OCI-LY7 (cell line): ENCODE measurements at regions not wholly inside any gene's neighbourhood (a gene's known extent, or its start where the extent isn't known, plus 50 kb on each side); places are given as distances from the start of the nearest gene placed in this dataset.
A peak's percentile ranks its signal among the peaks of the same experiment; 100 is the strongest.
"Not testable (repeated sequence)": the region's sequence is repeated elsewhere in the genome, so short reads cannot be mapped to it uniquely, and the experiment has no call there.

Source experiments
- BruUV-seq: library from RNA; stranded (reverse); fragments of 400-500 nt; replicated peaks from 2 replicates; lab custom pipeline; 2021; lab: Mats Ljungman, UMichigan
- CTCF ChIA-PET: fragments of 300-600 bp; sonication (Branson Sonifier 250); formaldehyde crosslinking; loops from one replicate; lab custom pipeline; 2022; ENCODE audit warnings: antibody characterized with exemption; ENCODE audit not compliant: unreplicated experiment; lab: Charles Lee
- POLR2A ChIA-PET: fragments of 300-600 bp; sonication (Branson Sonifier 250); formaldehyde crosslinking; loops from one replicate; lab custom pipeline; 2022; ENCODE audit warnings: antibody characterized with exemption; lab: Charles Lee
- DNase-seq: peaks from one replicate; pipeline ENCODE4 v3.0.0-alpha.2; 2015; ENCODE audit warnings: low spot score
- H2AFZ ChIP-seq: fragments of 200-600 bp; sonication (generic), shearing (Covaris generic); 2 replicates; pipeline ENCODE4 v1.6.1; 2014; ENCODE audit warnings: mild to moderate bottlenecking, antibody characterized with exemption, low read length, moderate library complexity
- H3K27ac ChIP-seq: fragments of 200-600 bp; sonication (generic); 2 replicates; pipeline ENCODE4 v1.5.1; 2014; ENCODE audit warnings: mixed run types, low read depth, mild to moderate bottlenecking, moderate library complexity, low read length, inconsistent platforms; ENCODE audit not compliant: poor library complexity, severe bottlenecking
- H3K36me3 ChIP-seq: fragments of 200-600 bp; sonication (generic); 2 replicates; pipeline ENCODE4 v1.6.1; 2014; ENCODE audit warnings: mild to moderate bottlenecking, antibody characterized with exemption, low read length, moderate library complexity, mixed read lengths; ENCODE audit not compliant: insufficient read depth
- H3K4me1 ChIP-seq: fragments of 200-600 bp; sonication (generic); 2 replicates; pipeline ENCODE4 v1.5.1; 2014; ENCODE audit warnings: mild to moderate bottlenecking, low read length; ENCODE audit not compliant: insufficient read depth, poor library complexity, severe bottlenecking
- H3K4me2 ChIP-seq: fragments of 200-600 bp; sonication (generic); 2 replicates; pipeline ENCODE4 v1.6.1; 2014; ENCODE audit warnings: mild to moderate bottlenecking, low read length
- H3K4me3 ChIP-seq: fragments of 200-600 bp; sonication (generic); 2 replicates; pipeline ENCODE4 v1.5.1; 2014; ENCODE audit warnings: mild to moderate bottlenecking, low read depth, low read length; ENCODE audit not compliant: poor library complexity, severe bottlenecking
- H3K79me2 ChIP-seq: fragments of 200-600 bp; sonication (generic); 2 replicates; pipeline ENCODE4 v1.6.1; 2016; ENCODE audit warnings: low read depth, mild to moderate bottlenecking, low read length, moderate library complexity, mixed read lengths; ENCODE audit not compliant: insufficient read depth
- H3K9me2 ChIP-seq: fragments of 200-600 bp; sonication (generic); 2 replicates; pipeline ENCODE4 v1.6.1; 2016; ENCODE audit warnings: mild to moderate bottlenecking, low read length, mixed read lengths; ENCODE audit not compliant: insufficient read depth
- H3K9me3 ChIP-seq: fragments of 200-600 bp; sonication (generic); 2 replicates; pipeline ENCODE4 v1.6.1; 2014; ENCODE audit warnings: mild to moderate bottlenecking, mixed run types, low read length, mixed read lengths
- H4K20me1 ChIP-seq: fragments of 200-600 bp; sonication (generic); 2 replicates; pipeline ENCODE4 v1.6.1; 2014; ENCODE audit warnings: mild to moderate bottlenecking, antibody characterized with exemption, low read length, moderate library complexity, mixed read lengths; ENCODE audit not compliant: insufficient read depth
- CTCF ChIP-seq: fragments of 200-600 bp; sonication (generic); conservative IDR thresholded peaks from 2 replicates; pipeline ENCODE4 v1.5.1; 2014; ENCODE audit warnings: mild to moderate bottlenecking, antibody characterized with exemption, low read length, moderate library complexity, mixed read lengths
- intact Hi-C: fragments of 100-400 bp; cut with micrococcal nuclease; formaldehyde crosslinking; loops from one replicate; pipeline ENCODE4 v1.10.0; 2022; ENCODE audit not compliant: unreplicated experiment

- H4K20me1 ChIP-seq, H3K4me3 ChIP-seq, H3K36me3 ChIP-seq, H3K9me2 ChIP-seq, CTCF ChIA-PET, H3K4me2 ChIP-seq, BruUV-seq, H3K9me3 ChIP-seq, H3K79me2 ChIP-seq, H3K4me1 ChIP-seq, POLR2A ChIA-PET, H2AFZ ChIP-seq, H3K27ac ChIP-seq: not testable (repeated sequence)
- intact Hi-C loops: loop anchor here (1.0 kb wide), 1 partner anchor 169 kb away; no protein-coding TSS in a partner anchor
- TF ChIP-seq CTCF: peak; percentile 74
- peak; percentile 49 for DNase-seq
Measured at GRCh38 chr17:15828727-15829314, 96.7 kb downstream of the TBC1D26 start.

GRCh38 chr17:15830221-15830620 is 98.1 kb downstream of the TBC1D26 start:
- intact Hi-C loops, H3K9me2 ChIP-seq, H4K20me1 ChIP-seq, H3K36me3 ChIP-seq, H3K4me2 ChIP-seq, H3K4me1 ChIP-seq, BruUV-seq, H3K79me2 ChIP-seq, H3K9me3 ChIP-seq, H3K27ac ChIP-seq, DNase-seq, CTCF ChIA-PET, H2AFZ ChIP-seq, H3K4me3 ChIP-seq: not testable (repeated sequence)
- POLR2A ChIA-PET: interaction anchor here (0.7 kb wide), 1 partner anchor 40 kb away, joined by 5 read pairs; no protein-coding TSS in a partner anchor

DNA sequence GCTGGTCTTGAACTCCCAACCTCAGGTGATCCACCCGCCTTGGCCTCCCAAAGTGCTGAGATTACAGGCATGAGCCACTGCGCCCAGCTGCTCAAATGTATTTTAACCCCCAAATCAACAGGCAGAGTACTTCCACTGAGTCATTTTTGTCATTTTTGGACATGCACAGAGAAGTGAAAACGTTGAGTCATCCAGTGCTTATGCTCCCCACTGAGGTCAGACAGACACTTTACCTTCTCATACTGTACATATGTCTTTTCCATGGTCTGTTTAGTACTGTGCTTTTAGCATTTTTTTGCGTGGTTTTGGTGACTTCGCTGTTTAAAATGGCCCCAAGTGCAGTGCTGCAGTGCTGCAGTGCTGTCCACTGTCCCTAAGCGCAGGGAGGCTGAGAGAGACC is 99.1 kb downstream of the TBC1D26 start:
- H3K4me1 ChIP-seq, H2AFZ ChIP-seq, H3K9me2 ChIP-seq, intact Hi-C loops, H3K4me2 ChIP-seq, DNase-seq, H3K4me3 ChIP-seq, BruUV-seq, CTCF ChIA-PET, POLR2A ChIA-PET, H3K27ac ChIP-seq, H3K79me2 ChIP-seq, H3K36me3 ChIP-seq, H4K20me1 ChIP-seq, H3K9me3 ChIP-seq: not testable (repeated sequence)

GRCh38 chr17:15832921-15833480 is 100.9 kb downstream of the TBC1D26 start:
- H3K4me3 ChIP-seq, POLR2A ChIA-PET, BruUV-seq, H3K36me3 ChIP-seq, H3K4me2 ChIP-seq, H3K9me3 ChIP-seq, H3K79me2 ChIP-seq, H3K9me2 ChIP-seq, H3K27ac ChIP-seq, H2AFZ ChIP-seq, intact Hi-C loops, H4K20me1 ChIP-seq, DNase-seq, H3K4me1 ChIP-seq, CTCF ChIA-PET: not testable (repeated sequence)

DNA sequence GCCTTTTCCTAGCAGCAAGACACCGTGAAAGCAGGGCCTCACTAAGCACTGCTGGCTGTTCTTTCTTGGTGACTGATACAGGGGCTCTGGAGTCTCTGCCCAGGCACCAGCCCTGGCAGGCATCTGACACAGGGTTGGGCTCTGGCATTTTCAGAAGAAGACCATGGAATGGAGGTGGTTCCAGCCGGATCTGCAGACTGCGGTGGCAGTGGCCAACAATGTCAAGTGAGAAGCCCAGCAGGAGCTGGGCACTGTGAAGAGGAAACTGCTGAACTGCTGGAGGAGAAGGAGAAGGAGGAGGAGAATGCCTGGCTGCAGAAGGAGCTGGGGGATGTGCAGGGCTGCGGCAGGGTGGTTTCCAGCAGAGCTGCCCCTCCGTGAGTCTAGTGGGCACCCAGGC is 101.8 kb downstream of the TBC1D26 start:
- POLR2A ChIA-PET, H3K9me2 ChIP-seq: not testable (repeated sequence)

DNA sequence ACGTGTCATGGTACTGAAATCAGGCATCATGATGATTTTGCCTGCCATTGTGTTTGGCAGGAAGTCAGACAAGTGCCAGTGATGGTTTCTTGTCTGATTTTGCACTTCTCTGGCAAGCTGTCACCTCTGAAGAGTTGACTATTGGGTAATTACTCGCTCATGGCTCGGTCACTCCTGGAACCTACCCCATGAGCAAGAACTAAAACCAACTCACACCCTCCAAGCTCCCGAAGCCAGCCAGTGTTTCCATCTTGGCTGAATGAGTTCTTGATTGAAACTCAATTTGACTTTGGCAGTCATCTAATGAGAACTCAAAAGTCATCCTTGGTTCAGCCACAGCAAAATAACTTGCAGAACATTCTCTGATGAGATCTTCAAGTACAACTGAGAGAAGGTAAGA is 103.4 kb downstream of the TBC1D26 start:
- H2AFZ ChIP-seq, H3K9me2 ChIP-seq, H3K9me3 ChIP-seq, BruUV-seq, H3K4me3 ChIP-seq, H3K27ac ChIP-seq, H4K20me1 ChIP-seq, H3K4me2 ChIP-seq, DNase-seq, H3K36me3 ChIP-seq, H3K4me1 ChIP-seq, intact Hi-C loops, H3K79me2 ChIP-seq, POLR2A ChIA-PET, CTCF ChIA-PET: not testable (repeated sequence)

More for the DNA sequence above, 101.8 kb downstream of the TBC1D26 start:
- H3K36me3 ChIP-seq, BruUV-seq, H3K4me1 ChIP-seq, H3K9me3 ChIP-seq, DNase-seq, intact Hi-C loops, CTCF ChIA-PET, H2AFZ ChIP-seq, H3K4me2 ChIP-seq, H3K79me2 ChIP-seq, H4K20me1 ChIP-seq, H3K4me3 ChIP-seq, H3K27ac ChIP-seq: not testable (repeated sequence)
